H7 (cell line): ENCODE measurements at regions not wholly inside any gene's neighbourhood (a gene's known extent, or its start where the extent isn't known, plus 50 kb on each side); places are given as distances from the start of the nearest gene placed in this dataset.
"Not testable (repeated sequence)": the region's sequence is repeated elsewhere in the genome, so short reads cannot be mapped to it uniquely, and the experiment has no call there.

Experiments
- DNase-seq: peaks from one replicate; pipeline ENCODE4 v3.0.0; 2012
- H3K27me3 ChIP-seq: 2 replicates; pipeline ENCODE4 v1.6.0; 2011; ENCODE audit warnings: mild to moderate bottlenecking, low read length; ENCODE audit not compliant: control insufficient read depth, insufficient read depth
- H3K36me3 ChIP-seq: replicated peaks from 2 replicates; pipeline ENCODE4 v1.5.1; 2011; ENCODE audit warnings: low read length; ENCODE audit not compliant: control insufficient read depth, insufficient read depth
- H3K4me3 ChIP-seq: 2 replicates; pipeline ENCODE4 v1.5.1; 2011; ENCODE audit warnings: low read depth, mild to moderate bottlenecking, control low read depth, low read length, moderate library complexity; ENCODE audit not compliant: insufficient read depth

DNA sequence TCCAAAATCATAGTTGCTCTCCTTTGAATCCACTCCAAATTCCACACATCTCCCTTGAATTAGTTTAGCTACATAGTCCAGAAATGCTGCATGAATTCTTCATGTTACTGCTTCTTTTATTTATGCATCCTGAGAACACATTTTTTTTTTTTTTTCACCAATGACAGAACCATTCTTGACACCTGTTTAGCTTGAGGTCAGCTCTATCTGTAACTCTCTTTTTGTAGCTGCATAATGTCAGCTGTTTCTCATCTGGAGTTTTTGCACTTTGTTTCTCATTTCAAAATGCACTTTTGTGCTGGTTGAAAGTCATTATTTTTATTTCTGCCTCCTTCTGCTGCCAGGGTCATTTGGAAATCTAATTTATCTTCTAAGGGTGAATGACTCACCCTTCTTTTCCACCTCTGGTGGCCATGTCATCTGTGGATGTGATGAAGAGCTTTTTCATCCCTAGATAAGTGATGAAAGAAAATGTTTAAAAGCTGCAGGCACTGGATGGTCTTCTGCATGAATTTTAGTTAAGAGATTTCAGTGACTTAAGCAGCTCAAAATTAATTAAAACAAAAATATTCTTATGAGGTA is 93.7 kb downstream of the JRKL start:
- DNase-seq: no peak
- Histone ChIP-seq H3K36me3 (no peaks in the 10 kb centered on the region), H3K4me3 (no peak overlapping the region), H3K27me3 (no peaks in the 10 kb centered on the region)

DNA sequence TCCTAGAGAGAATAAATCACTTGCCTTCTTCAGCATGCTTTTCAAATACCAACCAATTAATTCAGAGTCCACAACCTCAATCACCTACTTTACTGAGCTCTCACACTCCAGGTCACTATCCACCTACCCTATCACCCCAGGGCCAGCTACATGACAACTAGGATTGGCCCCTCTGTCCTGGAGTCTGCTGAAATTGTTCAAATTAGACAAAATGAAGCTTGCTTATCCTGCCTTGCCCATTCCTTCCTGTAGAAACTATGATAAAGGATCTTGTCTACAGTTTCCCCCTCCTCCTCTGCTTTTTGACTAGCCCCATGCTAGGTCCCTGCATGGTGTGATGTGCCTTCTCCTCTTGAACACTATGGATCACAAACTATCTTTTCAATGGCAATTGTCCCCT is 94.5 kb downstream of the JRKL start:
- no peak for DNase-seq
- no peaks in the 10 kb centered on the region for H3K36me3 ChIP-seq
- H3K4me3 ChIP-seq: no peak overlapping the region
- no peaks in the 10 kb centered on the region for H3K27me3 ChIP-seq

DNA sequence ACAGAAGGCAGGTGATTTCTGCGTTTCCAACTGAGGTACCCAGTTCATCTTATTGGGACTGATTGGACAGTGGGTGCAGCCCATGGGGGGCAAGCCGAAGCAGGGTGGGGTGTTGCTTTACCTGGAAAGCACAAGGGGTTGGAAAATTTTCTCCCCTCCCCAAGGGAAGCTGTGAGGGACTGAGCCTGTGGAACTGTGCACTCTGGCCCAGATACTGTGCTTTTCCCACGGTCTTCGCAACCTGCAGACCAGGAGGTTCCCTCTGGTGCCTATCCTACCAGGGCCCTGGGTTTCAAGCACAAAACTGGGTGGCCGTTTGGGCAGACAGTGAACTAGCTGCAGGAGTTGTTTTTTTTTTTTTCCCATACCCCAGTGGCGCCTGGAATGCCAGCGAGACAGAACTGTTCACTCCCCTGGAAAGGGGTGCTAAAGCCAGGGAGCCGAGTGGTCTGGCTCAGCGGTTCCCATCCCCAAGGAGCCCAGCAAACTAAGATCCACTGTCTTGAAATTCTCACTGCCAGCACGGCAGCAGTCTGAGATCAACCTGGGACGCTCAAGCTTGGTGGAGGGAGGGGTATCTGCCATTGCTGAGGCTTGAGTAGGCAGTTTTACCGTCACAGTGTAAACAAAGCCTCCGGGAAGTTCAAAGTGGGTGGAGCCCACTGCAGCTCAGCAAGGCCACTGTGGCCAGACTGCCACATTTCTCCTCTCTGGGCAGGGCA is 97.2 kb downstream of the JRKL start:
- Histone ChIP-seq H3K4me3 (no peak overlapping the region), H3K27me3 (no peaks in the 10 kb centered on the region), H3K36me3 (no peaks in the 10 kb centered on the region)
- DNase-seq: no peak

DNA sequence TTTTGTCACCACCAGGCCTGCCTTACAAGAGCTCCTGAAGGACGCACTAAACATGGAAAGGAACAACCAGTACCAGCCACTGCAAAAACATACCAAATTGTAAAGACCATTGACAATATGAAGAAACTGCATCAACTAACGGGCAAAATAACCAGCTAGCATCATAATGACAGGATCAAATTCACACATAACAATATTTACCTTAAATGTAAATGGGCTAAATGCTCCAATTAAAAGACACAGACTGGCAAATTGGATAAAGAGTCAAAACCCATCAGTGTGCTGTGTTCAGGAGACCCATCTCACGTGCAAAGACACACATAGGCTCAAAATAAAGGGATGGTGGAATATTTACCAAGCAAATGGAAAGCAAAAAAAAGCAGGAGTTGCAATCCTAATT is 99.1 kb downstream of the JRKL start:
- DNase-seq, H3K36me3 ChIP-seq, H3K4me3 ChIP-seq, H3K27me3 ChIP-seq: not testable (repeated sequence)

DNA sequence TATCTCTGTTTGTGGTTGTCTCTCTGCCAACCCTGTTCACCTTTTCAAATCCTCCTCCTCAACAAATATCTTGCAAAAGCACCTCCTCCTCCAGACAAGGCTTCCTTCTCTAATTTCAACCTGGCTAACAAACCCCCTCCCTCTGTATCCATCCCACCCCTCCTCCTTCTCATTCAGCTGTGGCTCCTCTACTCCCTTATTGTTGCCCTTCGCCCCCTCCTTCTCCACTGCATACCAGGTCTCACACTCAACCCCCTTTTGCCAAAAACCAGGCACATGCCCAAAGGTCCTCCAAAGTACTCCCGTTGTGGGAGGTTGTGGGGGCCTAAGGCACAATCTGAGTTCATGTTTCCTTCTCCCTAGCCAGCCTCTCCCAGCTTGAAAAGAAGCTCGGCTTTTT is 110.6 kb downstream of the JRKL start:
- no peaks in the 10 kb centered on the region for H3K36me3 ChIP-seq
- no peak for DNase-seq
- H3K4me3 ChIP-seq: no peak overlapping the region
- H3K27me3 ChIP-seq: no peaks in the 10 kb centered on the region

DNA sequence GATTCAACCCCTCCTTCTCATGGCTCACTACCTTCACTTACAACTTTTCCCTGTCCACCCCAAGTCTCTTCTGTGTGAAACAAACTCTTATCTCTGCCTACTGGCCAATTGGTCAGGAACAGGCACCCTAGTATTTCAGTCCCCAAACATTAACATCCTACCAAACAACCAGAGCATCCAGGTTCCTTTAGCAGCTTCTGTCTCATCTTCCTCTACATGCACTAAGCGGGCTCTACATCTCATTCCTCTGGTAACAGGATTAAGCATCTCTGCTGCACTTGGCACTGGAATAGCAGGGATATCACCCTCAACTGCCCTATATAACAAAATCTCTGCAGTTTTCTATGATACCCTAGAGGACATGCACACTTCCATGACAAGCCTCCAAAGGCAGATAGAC is 116.2 kb downstream of the JRKL start:
- Histone ChIP-seq H3K27me3 (no peaks in the 10 kb centered on the region), H3K36me3 (no peaks in the 10 kb centered on the region), H3K4me3 (no peak overlapping the region)
- no peak for DNase-seq

DNA sequence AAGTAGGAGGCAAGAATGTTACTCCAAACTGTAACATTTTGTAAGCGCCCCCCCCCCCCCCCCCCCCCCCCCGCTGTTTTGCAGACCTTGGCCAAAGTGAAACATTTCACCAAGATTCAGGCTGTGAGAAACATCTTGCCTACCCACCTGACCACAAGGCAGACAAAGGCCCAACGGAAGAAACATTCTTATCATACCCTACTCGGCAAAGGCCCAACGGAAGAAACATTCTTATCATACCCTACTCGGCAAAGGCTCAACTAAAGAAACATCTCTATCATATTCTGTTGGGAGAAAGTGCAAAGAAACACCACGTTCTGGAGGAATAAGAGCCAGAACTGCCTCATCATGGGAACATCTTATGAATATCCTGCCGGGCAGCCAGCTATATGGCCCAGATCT is 117.1 kb downstream of the JRKL start:
- H3K36me3 ChIP-seq: no peaks in the 10 kb centered on the region
- no peak overlapping the region for H3K4me3 ChIP-seq
- DNase-seq: no peak
- no peaks in the 10 kb centered on the region for H3K27me3 ChIP-seq

DNA sequence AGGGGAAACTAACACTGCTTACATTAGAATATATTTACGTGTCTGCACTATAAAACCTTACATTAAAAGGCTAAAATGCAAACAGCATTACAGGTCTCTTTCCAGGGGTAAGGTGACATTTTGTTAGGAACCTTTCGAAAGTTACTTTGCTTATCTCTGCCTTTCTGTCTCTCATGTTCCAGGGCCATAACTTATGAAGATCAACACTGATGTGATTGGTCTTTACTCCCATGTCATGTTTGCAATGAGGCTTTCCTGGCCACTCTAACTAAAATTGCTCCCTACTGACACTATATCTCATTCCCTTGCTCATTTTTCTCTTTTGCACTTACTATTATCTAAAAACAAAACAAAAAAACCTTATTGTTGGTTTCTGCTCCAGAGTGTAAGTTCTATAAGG is 119.0 kb downstream of the JRKL start:
- no peak for DNase-seq
- H3K36me3 ChIP-seq: no peaks in the 10 kb centered on the region
- no peaks in the 10 kb centered on the region for H3K27me3 ChIP-seq
- H3K4me3 ChIP-seq: no peak overlapping the region

DNA sequence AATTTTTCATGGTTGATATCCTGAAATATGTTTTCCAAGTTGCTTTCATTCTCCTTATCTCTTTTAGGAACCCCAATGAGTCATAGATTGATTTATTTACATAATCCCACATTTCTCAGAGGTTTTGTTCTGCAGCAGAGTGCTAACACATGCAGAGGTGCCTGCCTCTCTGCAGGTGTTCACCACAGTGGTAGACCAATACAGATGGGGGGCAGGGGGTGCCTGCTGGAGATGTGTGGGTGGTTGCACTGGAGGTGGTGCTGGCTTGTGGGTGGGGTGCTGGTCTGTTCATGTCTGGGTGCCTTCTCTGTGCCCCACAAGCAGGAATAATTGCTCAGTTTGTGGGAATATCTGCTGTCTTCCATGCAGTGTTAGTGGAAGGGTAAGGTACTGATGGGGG is 131.1 kb downstream of the JRKL start:
- H3K27me3 ChIP-seq: no peaks in the 10 kb centered on the region
- no peak for DNase-seq
- H3K36me3 ChIP-seq: no peaks in the 10 kb centered on the region
- H3K4me3 ChIP-seq: no peak overlapping the region

DNA sequence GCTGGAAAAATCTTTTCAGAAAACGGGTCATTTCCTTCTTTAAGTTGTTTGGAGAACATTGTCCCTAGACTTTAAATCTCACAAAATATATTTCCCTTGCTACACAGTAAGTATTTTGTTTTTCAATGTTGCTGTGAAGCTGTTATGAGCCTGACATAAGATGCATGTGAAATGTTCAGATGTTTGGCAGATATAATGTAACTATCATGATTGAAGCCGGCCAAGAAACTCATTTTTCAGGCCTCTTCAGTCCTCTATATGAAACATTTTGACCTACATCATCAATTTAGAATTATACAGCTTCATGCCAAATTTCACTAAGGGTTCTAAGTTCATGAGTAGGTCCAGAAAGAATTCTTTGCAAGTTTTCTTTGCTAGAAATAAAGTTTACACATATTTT is 133.8 kb downstream of the JRKL start:
- H3K27me3 ChIP-seq: no peaks in the 10 kb centered on the region
- DNase-seq: no peak
- H3K36me3 ChIP-seq: no peaks in the 10 kb centered on the region
- H3K4me3 ChIP-seq: no peak overlapping the region

DNA sequence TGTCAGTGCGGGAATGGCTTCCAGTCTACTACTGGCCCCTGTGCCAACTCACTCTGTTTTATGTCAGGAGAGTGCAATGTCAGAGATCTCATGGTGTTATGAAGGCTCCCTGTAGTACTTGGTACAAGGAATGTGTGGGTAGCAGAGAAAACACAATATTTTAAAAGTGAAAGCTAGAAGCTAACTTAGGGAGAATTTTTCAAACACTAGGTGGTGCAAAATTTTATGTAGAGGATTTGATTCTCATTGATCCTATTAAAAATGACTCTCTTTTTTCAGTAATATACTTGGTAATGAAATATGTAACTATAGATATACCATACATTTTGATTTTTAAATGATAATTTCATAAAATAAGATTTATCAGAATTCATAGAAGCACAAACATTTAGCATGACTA is 134.7 kb downstream of the JRKL start:
- no peak for DNase-seq
- no peaks in the 10 kb centered on the region for H3K36me3 ChIP-seq
- H3K27me3 ChIP-seq: no peaks in the 10 kb centered on the region
- H3K4me3 ChIP-seq: no peak overlapping the region

DNA sequence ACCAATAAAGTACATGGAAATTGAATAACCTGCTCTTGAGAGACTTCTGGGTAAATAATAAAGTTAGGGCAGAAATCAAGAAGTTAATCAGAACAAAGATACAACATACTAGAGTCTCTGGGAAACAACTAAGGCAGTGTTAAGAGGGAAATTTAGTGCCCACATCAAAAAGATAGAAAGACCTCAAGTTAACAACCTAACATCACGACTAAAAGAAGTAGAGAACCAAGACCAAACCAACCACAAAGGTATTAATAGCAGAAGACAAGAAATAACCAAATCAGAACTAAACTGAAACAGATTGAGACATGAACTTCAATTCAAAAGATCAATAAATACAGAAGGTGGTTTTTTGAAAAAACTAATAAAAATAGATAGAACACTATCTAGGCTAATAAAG is 140.7 kb downstream of the JRKL start:
- no peaks in the 10 kb centered on the region for H3K27me3 ChIP-seq
- no peak overlapping the region for H3K4me3 ChIP-seq
- no peak for DNase-seq
- no peaks in the 10 kb centered on the region for H3K36me3 ChIP-seq

DNA sequence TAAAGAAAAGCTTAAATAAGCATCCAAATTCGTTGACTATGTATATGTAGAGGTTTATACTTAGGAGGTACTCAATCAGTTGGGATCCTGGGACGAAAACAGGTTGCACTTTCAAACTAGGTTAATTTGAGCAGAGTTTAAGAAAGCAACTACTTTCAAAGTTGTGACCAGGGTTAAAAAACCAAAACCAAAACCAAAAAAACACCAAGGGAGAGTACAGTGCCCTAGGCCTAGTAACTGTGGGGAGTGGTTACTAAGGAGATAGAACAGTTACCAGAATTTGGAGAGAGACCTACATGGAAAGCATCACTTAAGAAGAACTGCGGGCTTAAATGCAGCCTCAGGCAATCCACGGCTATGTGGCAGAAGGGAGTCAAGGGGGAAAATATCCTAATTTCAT is 148.3 kb downstream of the JRKL start:
- DNase-seq: no peak
- Histone ChIP-seq H3K36me3 (no peaks in the 10 kb centered on the region), H3K4me3 (no peak overlapping the region), H3K27me3 (no peaks in the 10 kb centered on the region)

DNA sequence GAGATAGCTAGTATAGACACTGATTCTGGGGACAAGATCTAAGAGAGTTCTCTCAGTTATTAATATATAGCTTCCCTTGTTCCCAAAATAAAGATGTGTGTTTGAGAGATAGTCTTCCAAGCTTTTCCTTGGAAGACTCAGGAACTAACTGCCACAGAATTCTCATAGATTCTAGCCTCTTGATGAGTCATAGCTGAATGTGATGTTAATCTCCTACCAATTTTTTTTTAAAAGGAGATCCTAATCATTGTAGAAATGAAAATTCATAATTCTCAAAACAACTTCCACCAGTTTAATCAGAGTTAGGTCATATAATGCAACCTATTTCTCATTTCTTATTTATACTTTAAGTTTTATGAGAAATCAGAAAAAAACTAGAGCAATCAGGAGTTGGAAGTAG is 148.8 kb downstream of the JRKL start:
- DNase-seq: no peak
- Histone ChIP-seq H3K36me3 (no peaks in the 10 kb centered on the region), H3K27me3 (no peaks in the 10 kb centered on the region), H3K4me3 (no peak overlapping the region)

DNA sequence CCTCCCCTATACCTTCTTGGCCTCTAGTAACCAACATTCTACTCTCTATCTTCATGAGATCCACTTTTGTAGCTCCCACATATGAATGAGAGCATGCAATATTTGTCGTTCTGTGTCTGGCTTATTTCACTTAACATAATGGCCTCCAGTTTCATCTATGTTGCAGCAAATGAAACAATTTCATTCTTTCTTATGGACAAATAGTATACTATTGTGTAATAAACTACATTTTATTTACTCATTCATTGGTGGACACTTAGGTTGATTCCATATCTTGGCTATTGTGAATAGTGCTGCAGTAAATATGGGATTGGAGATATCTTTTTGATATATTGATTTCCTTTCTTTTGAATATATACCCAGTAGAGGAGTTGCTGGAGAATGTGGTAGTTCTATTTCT is 151.1 kb downstream of the JRKL start:
- no peaks in the 10 kb centered on the region for H3K27me3 ChIP-seq
- H3K36me3 ChIP-seq: no peaks in the 10 kb centered on the region
- no peak overlapping the region for H3K4me3 ChIP-seq
- DNase-seq: no peak

DNA sequence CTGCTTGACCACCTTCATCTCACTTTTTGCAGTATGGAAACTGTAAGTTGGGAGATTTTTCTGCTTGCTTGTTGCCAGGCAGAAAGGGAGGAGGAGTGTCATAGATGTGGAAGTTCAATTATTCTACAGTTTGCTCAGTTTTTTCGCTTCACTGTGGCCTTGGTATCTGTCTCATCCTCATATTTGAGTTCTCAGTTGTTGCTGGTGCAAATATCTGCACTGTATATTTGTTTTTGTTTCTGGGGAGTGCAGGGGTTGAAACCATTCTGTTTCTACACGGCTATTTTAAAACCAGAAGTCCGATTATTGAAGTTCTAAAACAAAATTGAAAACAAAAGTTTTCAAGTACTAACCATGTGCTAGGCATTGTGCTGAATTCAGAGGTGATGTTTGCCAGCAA is 153.4 kb downstream of the JRKL start:
- H3K4me3 ChIP-seq: no peak overlapping the region
- no peak for DNase-seq
- no peaks in the 10 kb centered on the region for H3K36me3 ChIP-seq
- H3K27me3 ChIP-seq: no peaks in the 10 kb centered on the region
